GM23338 (cell line): ENCODE measurements at regions not wholly inside any gene's neighbourhood (a gene's known extent, or its start where the extent isn't known, plus 50 kb on each side); places are given as distances from the start of the nearest gene placed in this dataset.

Experiments
- ATAC-seq: fragments of 200-7000 bp; cut with Tn5 transposase; 3 replicates; pipeline ENCODE4 v1.9.1; 2020
- DNase-seq: peaks from one replicate; pipeline ENCODE4 v3.0.0-alpha.2; 2015; ENCODE audit warnings: low spot score
- H2AFZ ChIP-seq: fragments of 200-600 bp; sonication (generic); 2 replicates; pipeline ENCODE4 v1.8.0; 2016; ENCODE audit warnings: antibody characterized with exemption, mild to moderate bottlenecking, moderate library complexity
- H3F3A ChIP-seq: fragments of 200-600 bp; sonication (generic); replicated peaks from 2 replicates; pipeline ENCODE4 v1.8.0; 2017; ENCODE audit warnings: antibody characterized with exemption, mixed run types, low read depth
- H3K27ac ChIP-seq: fragments of 200-600 bp; sonication (generic); 2 replicates; pipeline ENCODE4 v1.6.1; 2016; ENCODE audit warnings: low read depth
- H3K27me3 ChIP-seq: fragments of 200-600 bp; sonication (generic); 2 replicates; pipeline ENCODE4 v1.8.0; 2016; ENCODE audit warnings: mild to moderate bottlenecking, mixed run types, moderate library complexity; ENCODE audit not compliant: insufficient read depth
- H3K36me3 ChIP-seq: fragments of 200-600 bp; sonication (generic); 2 replicates; pipeline ENCODE4 v1.8.0; 2016; ENCODE audit warnings: mild to moderate bottlenecking; ENCODE audit not compliant: insufficient read depth
- H3K4me1 ChIP-seq: fragments of 200-600 bp; sonication (generic); 2 replicates; pipeline ENCODE4 v1.8.0; 2016; ENCODE audit warnings: mild to moderate bottlenecking, moderate library complexity; ENCODE audit not compliant: insufficient read depth
- H3K4me2 ChIP-seq: fragments of 200-600 bp; sonication (generic); 2 replicates; pipeline ENCODE4 v1.7.1; 2017; ENCODE audit warnings: mixed run types
- H3K4me3 ChIP-seq: fragments of 200-600 bp; sonication (generic); 2 replicates; pipeline ENCODE4 v1.6.1; 2016; ENCODE audit warnings: mixed run types
- H3K79me2 ChIP-seq: fragments of 200-600 bp; sonication (generic); replicated peaks from 2 replicates; pipeline ENCODE4 v1.8.0; 2017; ENCODE audit warnings: mild to moderate bottlenecking; ENCODE audit not compliant: insufficient read depth
- H3K9me2 ChIP-seq: fragments of 200-600 bp; sonication (generic); 2 replicates; pipeline ENCODE4 v1.8.0; 2017; ENCODE audit not compliant: insufficient read depth
- H4K20me1 ChIP-seq: fragments of 200-600 bp; sonication (generic); replicated peaks from 2 replicates; pipeline ENCODE4 v1.8.0; 2017; ENCODE audit warnings: mild to moderate bottlenecking; ENCODE audit not compliant: insufficient read depth
- H3K27ac Mint-ChIP-seq: 2 replicates; pipeline ENCODE4 v1.8.0; 2020; ENCODE audit warnings: inconsistent platforms, mild to moderate bottlenecking, moderate library complexity, mixed read lengths
- H3K27me3 Mint-ChIP-seq: 3 replicates; pipeline ENCODE4 v1.8.0; 2022; ENCODE audit warnings: low read depth, mild to moderate bottlenecking, moderate library complexity, mixed read lengths, inconsistent platforms; ENCODE audit not compliant: insufficient read depth, poor library complexity
- H3K36me3 Mint-ChIP-seq: 3 replicates; pipeline ENCODE4 v1.8.0; 2021; ENCODE audit warnings: low read depth, mild to moderate bottlenecking, inconsistent platforms, moderate library complexity, mixed read lengths
- H3K4me1 Mint-ChIP-seq: 3 replicates; pipeline ENCODE4 v1.8.0; 2020; ENCODE audit warnings: mild to moderate bottlenecking, inconsistent platforms, mixed read lengths
- H3K4me3 Mint-ChIP-seq: 3 replicates; pipeline ENCODE4 v1.8.0; 2021; ENCODE audit warnings: moderate library complexity, mild to moderate bottlenecking, inconsistent platforms, mixed read lengths
- H3K9me3 Mint-ChIP-seq: 3 replicates; pipeline ENCODE4 v1.8.0; 2020; ENCODE audit warnings: moderate library complexity, mild to moderate bottlenecking, inconsistent platforms, mixed read lengths
- CREB1 ChIP-seq: fragments of 250-450 bp; sonication (Bioruptor Pico); IDR thresholded peaks from 2 replicates; pipeline ENCODE4 v1.5.0; 2020; ENCODE audit warnings: low read depth, mild to moderate bottlenecking, moderate library complexity
- EZH2 ChIP-seq: fragments of 200-600 bp; sonication (generic); IDR thresholded peaks from one replicate; pipeline ENCODE4 v1.8.0; 2017; ENCODE audit warnings: antibody characterized with exemption, mild to moderate bottlenecking, low read depth; ENCODE audit not compliant: unreplicated experiment
- EZH2phosphoT487 ChIP-seq: fragments of 200-600 bp; sonication (generic); IDR thresholded peaks from one replicate; pipeline ENCODE4 v1.8.1; 2018; ENCODE audit warnings: antibody characterized with exemption; ENCODE audit not compliant: unreplicated experiment
- JUNB ChIP-seq: IDR thresholded peaks from one replicate; pipeline ENCODE4 v1.6.1; 2016; ENCODE audit warnings: antibody characterized with exemption; ENCODE audit not compliant: unreplicated experiment
- NANOG ChIP-seq: IDR thresholded peaks from 2 replicates; pipeline ENCODE4 v1.6.1; 2016; ENCODE audit warnings: antibody characterized with exemption, borderline replicate concordance
- POLR2AphosphoS5 ChIP-seq: IDR thresholded peaks from 2 replicates; pipeline ENCODE4 v1.6.1; 2016; ENCODE audit warnings: antibody characterized with exemption, low read depth
- STAT1 ChIP-seq: IDR thresholded peaks from one replicate; pipeline ENCODE4 v1.6.1; 2016; ENCODE audit warnings: antibody characterized with exemption; ENCODE audit not compliant: unreplicated experiment
- ZNF114 ChIP-seq: fragments of 250-450 bp; sonication (Bioruptor Pico); IDR thresholded peaks from 2 replicates; pipeline ENCODE4 v1.5.0; 2020; ENCODE audit warnings: mild to moderate bottlenecking, moderate library complexity
- ZNF331 ChIP-seq: fragments of 250-450 bp; sonication (Bioruptor Pico); IDR thresholded peaks from 2 replicates; pipeline ENCODE4 v1.5.0; 2020; ENCODE audit warnings: low read depth, mild to moderate bottlenecking, moderate library complexity
- TF ChIP-seq, protein P1 (sequence below): IDR thresholded peaks from one replicate; pipeline ENCODE4 v1.6.1; 2018; ENCODE audit warnings: antibody characterized with exemption; ENCODE audit not compliant: unreplicated experiment
- TF ChIP-seq, protein P2 (sequence below), 2 experiments: fragments of 200-600 bp in 1 of 2; sonication (generic) in 1 of 2; conservative IDR thresholded peaks; 2 replicates each; pipeline versions ENCODE4 v1.5.1 to v1.6.1; 2016 to 2017; ENCODE audit warnings: antibody characterized with exemption in 2 of 2, low read depth in 2 of 2, mild to moderate bottlenecking in 2 of 2, moderate library complexity in 1 of 2

DNA sequence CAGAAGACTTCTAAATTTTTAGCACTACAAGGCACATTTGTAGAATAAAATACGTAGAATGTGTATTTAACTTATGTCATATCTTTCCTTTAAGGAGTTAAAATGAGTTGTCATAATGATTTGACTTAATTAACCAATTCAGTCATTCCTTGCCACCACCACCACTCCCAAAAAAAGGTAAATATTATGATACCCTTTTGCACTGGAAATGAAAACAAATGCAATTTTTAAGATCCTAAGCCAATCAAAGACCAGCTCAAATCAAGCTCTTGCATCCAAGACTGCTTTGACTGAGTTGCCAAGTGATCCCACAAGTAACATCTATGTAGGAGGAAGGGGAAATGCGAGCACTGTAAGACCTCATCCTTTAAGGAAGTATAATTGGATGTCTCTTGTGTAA, 426.6 kb upstream of the ATP11B start (continued):
- TF ChIP-seq, protein P1, sequence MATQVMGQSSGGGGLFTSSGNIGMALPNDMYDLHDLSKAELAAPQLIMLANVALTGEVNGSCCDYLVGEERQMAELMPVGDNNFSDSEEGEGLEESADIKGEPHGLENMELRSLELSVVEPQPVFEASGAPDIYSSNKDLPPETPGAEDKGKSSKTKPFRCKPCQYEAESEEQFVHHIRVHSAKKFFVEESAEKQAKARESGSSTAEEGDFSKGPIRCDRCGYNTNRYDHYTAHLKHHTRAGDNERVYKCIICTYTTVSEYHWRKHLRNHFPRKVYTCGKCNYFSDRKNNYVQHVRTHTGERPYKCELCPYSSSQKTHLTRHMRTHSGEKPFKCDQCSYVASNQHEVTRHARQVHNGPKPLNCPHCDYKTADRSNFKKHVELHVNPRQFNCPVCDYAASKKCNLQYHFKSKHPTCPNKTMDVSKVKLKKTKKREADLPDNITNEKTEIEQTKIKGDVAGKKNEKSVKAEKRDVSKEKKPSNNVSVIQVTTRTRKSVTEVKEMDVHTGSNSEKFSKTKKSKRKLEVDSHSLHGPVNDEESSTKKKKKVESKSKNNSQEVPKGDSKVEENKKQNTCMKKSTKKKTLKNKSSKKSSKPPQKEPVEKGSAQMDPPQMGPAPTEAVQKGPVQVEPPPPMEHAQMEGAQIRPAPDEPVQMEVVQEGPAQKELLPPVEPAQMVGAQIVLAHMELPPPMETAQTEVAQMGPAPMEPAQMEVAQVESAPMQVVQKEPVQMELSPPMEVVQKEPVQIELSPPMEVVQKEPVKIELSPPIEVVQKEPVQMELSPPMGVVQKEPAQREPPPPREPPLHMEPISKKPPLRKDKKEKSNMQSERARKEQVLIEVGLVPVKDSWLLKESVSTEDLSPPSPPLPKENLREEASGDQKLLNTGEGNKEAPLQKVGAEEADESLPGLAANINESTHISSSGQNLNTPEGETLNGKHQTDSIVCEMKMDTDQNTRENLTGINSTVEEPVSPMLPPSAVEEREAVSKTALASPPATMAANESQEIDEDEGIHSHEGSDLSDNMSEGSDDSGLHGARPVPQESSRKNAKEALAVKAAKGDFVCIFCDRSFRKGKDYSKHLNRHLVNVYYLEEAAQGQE = no peak
- TF ChIP-seq NANOG = no peak
- no peak for TF ChIP-seq EZH2phosphoT487
- TF ChIP-seq POLR2AphosphoS5 = no peak
- TF ChIP-seq ZNF331 = no peak
- no peak for TF ChIP-seq CREB1 (CRISPR knock-in tag)
- no peak for TF ChIP-seq JUNB
- no peak for TF ChIP-seq EZH2

DNA sequence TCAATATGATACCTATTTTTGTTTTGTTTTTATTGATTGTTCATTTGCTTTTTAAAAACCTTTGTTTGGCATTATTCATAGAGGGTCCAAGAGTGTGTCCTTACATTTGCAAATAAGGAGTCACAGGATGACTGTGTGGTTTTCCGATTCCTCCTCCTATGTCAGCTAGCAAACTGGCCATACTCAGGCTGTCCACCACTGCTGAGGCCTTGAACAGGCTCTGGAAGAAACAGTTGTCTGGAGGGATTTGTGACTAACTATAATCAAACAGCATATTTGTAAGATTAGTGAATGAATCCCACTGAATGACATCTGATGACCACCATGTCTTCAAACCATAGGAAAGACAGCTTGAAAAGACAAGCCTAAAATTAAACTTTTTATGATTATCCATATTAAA, 423.4 kb upstream of the ATP11B start:
- H3K36me3 ChIP-seq = no peaks in the 10 kb centered on the region
- H3K79me2 ChIP-seq = no peaks in the 10 kb centered on the region
- ATAC-seq = no peak
- no peaks in the 10 kb centered on the region for H3K27me3 ChIP-seq
- H3K4me3 ChIP-seq = no peak overlapping the region
- DNase-seq = no peak
- peak overlapping the region; percentile 63; the same call in 1 of the 2 replicates for H3K27ac Mint-ChIP-seq
- no peaks in the 10 kb centered on the region for H3K9me2 ChIP-seq
- H3K9me3 Mint-ChIP-seq = no peaks in the 10 kb centered on the region
- H3K4me1 ChIP-seq = no peaks in the 10 kb centered on the region; the same call in 1 of the 2 replicates
- no peaks in the 10 kb centered on the region for H3F3A ChIP-seq
- H3K27me3 Mint-ChIP-seq = peaks cover 2% of the 10 kb centered on the region
- peaks cover 3% of the 10 kb centered on the region; the same call in 2 of the 3 replicates for H3K4me1 Mint-ChIP-seq
- no peak overlapping the region for H3K4me3 Mint-ChIP-seq
- H3K27ac ChIP-seq = no peak overlapping the region
- H2AFZ ChIP-seq = no peak overlapping the region
- H3K4me2 ChIP-seq = no peak overlapping the region
- no peaks in the 10 kb centered on the region for H4K20me1 ChIP-seq
- H3K36me3 Mint-ChIP-seq = no peaks in the 10 kb centered on the region
- no peak for TF ChIP-seq CREB1 (CRISPR knock-in tag)
- no peak for TF ChIP-seq ZNF331
- TF ChIP-seq NANOG = no peak
- no peak for TF ChIP-seq STAT1
- TF ChIP-seq, protein P2, sequence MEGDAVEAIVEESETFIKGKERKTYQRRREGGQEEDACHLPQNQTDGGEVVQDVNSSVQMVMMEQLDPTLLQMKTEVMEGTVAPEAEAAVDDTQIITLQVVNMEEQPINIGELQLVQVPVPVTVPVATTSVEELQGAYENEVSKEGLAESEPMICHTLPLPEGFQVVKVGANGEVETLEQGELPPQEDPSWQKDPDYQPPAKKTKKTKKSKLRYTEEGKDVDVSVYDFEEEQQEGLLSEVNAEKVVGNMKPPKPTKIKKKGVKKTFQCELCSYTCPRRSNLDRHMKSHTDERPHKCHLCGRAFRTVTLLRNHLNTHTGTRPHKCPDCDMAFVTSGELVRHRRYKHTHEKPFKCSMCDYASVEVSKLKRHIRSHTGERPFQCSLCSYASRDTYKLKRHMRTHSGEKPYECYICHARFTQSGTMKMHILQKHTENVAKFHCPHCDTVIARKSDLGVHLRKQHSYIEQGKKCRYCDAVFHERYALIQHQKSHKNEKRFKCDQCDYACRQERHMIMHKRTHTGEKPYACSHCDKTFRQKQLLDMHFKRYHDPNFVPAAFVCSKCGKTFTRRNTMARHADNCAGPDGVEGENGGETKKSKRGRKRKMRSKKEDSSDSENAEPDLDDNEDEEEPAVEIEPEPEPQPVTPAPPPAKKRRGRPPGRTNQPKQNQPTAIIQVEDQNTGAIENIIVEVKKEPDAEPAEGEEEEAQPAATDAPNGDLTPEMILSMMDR (conservative IDR thresholded peaks at IDR 0.05; ENCODE audit: low read depth in 2 of 2) = no peak
- TF ChIP-seq POLR2AphosphoS5 = no peak
- no peak for TF ChIP-seq EZH2phosphoT487
- no peak for TF ChIP-seq ZNF114 (CRISPR knock-in tag)
- TF ChIP-seq, protein P1 = no peak
